HG03442 (cell line): ENCODE measurements at regions not wholly inside any gene's neighbourhood (a gene's known extent, or its start where the extent isn't known, plus 50 kb on each side); places are given as distances from the start of the nearest gene placed in this dataset.

ENCODE experiments used
- ATAC-seq: cut with Tn5 transposase; IDR thresholded peaks from one replicate; pipeline ENCODE4 v1.9.1; 2021; ENCODE audit warnings: mild to moderate bottlenecking, moderate library complexity; ENCODE audit not compliant: unreplicated experiment

DNA sequence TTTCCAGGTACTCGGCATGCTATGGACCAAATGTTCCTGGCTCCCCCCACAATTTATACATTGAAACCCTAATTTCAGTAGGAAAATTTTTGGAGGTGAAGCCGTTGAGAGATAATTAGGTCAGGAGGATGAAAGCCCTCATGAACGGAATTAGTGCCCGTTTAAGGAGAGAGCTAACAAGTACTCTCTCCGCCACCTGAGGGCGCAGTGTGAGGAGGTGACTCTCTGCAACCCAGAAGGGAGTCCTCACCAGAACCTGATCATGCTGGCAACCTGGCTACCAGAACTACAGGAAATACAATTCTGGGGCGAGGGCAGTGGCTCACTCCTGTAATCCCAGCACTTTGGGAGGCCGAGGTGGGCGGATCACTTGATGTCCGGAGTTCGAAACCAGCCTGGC, 397.8 kb downstream of the SLITRK5 start:
- no peak for ATAC-seq

DNA sequence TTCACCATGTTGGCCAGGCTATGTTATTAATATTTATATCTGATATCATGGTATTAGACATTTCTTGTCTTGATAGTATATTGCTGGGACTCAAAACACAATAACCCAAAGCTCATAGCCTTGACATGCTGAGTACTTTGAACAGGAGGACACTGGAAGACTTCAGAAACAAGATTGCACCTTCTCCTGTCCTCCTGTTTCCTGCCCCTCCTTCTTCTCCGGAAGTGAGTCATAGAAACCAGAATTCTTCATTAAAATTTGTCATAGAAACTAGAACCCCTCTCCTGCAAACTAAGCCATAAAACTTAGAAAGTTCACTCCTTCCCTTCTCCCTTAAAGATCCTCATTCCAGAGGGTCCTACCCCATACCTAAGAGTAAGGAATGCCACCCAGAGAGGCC, 400.2 kb downstream of the SLITRK5 start:
- no peak for ATAC-seq

DNA sequence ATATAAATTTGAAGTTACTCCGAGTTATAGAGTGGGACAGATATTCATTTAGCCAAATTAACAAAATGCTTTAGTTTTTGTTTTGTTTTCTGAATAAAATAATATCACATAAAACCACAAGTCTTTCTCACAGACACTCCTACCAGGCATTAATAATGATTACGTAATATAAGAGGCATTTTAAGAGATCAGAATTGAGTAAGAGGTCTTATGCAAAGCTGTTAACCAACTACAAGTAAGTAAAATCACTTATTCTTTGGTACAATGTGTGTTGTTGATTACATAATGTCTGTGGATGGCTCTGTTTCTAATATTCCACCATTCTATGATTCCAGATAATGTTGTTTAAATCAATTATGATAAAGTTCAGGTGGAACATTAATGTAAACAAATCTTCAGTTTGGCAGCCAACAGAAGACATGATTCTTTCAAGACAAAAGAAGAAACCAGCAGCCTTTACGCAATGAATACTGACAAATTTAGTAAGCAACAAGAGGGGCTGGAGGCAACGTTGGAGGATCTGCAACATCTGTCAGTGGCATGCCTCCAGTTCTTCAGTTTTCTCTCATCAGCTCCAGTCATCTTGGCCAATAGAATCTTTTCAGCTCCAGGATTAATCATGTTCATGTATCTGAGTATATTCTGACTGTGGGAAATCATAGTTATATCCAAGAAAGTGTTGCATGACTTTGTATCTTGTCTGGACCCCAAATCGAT, 403.8 kb downstream of the SLITRK5 start:
- no peak for ATAC-seq

DNA sequence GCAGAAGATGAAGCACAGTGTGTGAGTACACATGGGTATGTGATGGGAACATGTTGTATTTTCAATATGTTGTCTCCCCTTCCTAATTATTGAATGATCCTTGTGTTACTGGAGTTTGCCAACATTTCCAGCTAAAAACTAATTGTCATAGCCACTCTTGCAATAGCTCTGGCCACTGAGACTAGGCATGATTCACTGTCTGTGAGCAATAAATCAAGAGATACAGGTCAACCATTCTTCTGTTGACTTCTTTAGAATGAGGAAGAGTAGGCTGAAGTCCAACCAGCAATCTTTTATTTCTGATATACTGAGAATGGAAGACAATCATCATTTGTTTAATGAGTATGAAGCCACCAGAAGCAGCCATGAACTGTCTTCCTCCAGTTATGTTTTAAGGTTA, 413.9 kb downstream of the SLITRK5 start:
- no peak for ATAC-seq

DNA sequence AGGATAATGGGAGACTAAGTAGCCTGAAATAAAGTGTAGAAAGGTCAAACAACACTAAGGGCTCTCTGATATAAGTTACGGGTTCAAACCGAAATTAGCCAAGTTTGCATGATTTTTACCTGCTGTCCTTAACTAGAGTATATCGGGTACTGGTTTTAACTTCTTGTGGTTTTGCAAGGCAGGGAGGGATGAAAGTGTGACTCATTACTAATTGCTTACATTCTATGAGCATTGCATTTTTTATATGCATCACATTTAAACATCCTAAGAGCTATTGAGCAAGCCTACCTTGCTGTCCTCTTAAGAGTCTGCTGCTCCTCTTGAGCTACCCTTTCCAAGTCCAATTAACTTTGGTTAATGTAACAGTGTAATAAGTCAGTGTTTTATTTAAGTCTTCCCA, 415.4 kb downstream of the SLITRK5 start:
- ATAC-seq, result no peak

DNA sequence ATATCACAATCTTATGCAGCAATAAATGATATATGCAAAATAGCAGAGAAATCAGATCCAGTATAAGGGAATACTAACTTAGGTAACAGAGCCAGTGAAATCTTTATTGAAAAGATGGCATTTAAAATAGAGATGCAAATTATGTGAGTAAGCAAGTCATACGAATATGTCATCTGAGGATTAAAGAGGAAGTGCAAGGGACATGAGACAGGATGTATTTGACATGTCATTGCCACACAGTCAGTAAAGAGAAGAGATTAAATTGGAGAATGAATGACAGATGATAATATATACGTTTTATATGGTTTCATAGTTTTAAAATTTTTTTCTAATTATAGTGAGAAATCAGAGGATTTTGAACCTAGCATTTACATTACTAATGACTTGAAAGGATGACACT, 426.4 kb downstream of the SLITRK5 start:
- ATAC-seq, result no peak

DNA sequence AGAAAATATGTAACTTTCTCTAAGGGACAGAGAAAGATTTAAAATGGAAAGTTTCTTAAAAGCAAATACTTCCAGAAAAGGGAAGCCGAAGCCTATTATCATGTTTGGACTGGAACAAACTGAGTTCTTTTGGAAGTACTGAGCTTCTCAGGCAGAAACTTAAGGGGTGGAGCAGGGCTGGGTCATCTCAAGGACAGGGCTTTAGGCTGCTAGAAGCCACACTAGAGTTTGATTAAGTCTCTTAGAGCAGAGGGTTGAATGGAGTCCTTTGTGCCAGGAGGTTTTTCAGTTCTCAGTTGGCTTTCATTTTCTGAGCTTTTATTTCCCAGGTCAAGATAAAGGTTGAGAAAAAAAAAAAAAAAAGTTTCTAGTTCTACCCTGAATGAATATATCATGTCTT, 432.7 kb downstream of the SLITRK5 start:
- no peak for ATAC-seq

DNA sequence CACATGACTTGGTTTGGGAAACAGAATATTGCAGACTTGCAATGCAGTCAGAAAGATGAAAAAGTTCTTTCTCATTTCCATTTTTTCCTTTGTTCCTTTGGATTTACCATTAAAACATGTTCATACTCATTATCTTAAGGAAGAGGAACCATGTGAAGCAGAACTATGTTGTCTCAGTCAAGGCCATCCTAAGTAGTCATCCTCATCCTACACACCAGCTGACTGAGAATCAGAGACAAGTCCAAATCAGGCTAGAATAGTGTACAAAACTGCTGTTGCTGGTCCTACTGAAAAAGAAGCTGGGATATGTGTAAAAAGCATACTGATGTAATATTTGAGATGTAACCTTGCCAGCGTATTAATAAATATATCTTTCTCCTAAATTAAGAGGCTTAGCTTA, 433.4 kb downstream of the SLITRK5 start:
- ATAC-seq, result no peak

DNA sequence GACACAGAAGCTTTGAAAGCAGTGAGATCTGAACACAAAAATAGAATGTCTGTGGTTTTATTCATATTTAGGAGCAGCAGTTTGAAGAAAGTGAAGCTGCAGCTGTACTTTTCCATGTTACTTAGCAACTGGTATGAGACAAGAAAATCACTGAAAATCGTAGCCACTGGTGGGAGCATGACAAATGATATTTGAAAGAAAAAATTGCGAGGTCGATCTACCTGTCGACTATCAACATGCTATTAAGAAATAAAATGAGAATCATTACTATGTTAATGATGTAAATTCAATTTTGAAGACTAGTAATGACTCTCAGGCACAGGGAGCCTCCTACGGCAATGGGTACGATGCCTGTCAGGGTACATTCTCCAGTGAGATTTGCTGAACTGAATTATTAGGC, 436.4 kb downstream of the SLITRK5 start:
- no peak for ATAC-seq

DNA sequence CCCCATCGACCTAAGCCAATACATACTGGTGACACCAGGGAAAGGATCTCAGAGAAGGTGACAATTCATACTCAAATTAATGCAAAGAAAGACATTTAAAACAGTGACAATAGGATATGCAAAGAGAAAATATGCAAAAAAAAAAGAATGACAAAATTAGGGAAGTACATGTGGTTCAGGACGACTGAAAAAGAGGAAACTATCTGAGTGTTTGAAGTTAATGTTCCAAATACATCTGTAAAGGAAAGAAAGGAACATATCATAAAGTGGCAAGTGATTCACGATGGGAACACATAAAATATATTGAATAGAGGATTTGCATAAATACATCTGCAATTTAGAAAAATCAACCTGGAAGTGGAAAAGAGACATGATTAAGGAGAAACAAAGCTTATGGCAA, 441.4 kb downstream of the SLITRK5 start:
- ATAC-seq, result no peak

DNA sequence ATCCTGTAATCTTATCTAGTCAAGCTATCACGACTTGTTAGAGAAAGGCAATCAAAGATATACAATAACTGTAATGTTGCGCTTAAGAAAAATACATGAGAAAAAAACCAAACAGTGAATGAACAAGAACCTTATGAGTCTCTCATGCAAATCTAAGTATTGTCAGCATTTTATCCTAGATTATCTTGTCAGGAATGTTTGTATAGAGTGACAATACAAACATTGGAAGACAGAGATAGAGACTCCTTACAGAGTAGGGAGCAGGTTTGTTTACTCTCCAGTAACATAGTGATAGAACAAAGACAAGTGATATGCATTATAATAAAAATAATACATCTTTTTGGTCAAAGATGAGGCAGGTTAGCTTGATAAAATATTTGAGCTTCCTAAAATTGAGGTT, 444.8 kb downstream of the SLITRK5 start:
- ATAC-seq, result no peak

DNA sequence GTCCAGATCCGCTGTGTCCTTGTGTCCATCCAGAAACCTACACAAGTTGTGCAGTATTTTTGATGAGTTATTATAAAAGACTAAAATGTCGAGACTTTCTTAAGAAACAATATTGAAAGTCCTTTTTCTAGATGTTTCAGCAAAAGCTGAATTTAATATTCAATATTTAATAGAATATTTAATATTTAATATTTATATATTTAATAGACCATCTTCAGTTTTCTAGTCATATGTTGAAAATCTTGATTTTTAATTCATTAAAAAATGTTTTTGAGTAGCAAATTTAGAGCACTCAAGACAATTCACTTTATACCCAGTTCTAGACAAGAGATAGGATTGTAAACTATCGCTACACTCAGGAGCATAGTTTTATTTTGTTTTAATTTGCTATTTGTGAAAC, 447.8 kb downstream of the SLITRK5 start:
- ATAC-seq, result no peak

DNA sequence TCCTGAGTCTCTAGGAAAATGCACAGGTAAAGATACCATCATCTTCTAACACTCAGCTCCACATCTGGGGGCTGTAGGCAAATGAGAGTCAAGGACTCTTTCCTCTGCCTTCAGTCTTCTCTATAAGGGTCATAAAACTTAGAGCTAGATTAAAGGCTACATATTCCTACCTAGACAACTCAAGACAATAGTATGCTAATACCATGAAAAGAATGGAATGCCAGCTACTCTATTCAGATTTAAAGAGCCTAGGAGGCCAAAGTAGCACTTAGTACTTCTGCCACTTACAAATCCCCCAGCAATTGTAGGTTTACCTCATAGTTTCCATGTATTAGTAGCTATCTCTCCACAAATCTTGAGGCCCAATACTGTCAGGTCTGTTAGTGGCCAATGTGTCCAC, 453.0 kb downstream of the SLITRK5 start:
- ATAC-seq, result no peak

DNA sequence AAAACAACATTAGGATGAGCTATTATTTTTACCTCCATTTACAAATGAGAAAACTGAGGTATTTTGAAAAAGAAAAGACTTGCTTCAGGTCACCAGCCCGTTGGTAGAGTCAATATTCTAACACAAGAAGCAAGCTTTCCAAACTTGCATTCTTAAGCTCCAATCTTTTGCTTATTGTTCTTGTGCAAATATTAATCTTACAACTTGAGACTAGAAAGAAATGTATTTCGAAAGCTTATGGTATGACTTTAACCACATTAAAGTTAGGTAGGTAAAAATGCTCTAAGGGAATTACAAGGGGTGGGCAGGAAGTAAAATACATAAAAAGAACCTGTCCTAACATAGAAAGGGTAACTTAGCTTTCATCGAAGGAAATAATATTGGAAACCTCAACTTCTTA, 453.9 kb downstream of the SLITRK5 start:
- ATAC-seq, result no peak

DNA sequence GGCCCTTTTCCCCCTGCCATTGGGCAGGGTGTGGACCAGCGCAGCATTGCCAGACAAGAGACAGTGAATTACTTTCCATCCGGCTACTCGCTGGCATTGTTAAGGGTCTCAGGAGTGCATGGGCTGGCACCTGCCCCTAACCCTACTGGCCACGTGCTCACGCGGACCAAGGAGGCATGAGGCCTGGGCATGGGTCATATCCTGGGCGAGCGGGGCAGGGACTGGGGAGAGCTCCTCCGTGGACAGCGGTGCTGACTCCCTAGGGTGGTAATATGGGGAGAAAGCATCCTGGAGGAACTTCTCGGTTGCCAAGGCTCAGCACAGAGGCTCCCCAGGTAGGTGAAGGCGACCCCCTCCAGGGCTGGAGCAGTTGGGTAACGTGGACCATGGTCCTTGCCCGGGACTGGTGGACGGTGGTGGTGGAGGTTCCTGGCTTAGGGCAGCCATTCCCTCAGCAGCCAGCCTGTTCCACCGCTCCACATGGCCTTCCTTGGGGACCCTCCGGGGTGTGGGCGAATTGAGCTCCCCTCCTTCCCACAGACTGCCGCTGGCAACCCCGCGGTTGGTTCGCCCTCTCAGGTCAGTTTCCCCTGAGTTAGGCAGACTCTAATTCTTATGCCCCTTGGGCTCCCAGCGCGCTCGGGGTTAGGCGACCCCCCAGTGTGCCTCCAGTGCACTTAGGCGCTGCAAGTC, 465.1 kb downstream of the SLITRK5 start:
- ATAC-seq, result no peak

DNA sequence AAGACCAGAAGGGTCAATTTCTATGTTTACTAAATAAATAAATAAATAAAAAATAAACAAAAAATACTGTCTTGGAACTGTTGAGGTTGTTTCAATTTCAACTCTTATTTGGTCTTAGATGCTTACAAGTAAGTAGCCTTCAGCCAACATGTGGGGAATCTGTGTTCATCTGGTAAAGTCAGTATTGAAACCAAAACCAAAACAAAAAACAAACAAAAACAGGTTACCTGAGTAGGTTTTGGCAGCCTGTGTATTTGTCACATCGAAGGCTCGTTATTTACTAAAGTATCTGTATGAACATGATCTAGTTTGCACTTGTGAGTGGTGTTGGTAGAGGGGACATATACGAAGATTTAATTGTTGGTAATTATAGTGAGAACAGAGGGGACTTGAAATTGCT, 471.5 kb downstream of the SLITRK5 start:
- no peak for ATAC-seq

DNA sequence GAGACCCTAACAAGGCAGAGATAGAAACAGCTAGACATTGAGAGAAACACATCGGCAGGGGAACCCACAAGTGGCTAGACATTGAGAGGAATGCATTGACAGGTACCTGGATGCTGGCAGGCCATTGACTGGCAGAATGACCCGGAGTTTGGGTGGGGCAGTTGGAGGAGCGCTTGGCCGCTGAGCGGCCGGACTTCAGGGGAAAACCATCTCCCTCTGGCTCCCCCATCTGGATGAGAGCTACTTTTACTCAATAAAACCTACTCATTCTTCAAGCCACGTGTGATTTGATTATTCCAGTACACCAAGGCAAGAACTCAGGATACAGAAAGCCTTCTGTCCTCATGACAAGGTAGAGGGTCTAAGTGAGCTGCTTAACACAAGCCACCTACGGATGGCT, 473.4 kb downstream of the SLITRK5 start:
- no peak for ATAC-seq

DNA sequence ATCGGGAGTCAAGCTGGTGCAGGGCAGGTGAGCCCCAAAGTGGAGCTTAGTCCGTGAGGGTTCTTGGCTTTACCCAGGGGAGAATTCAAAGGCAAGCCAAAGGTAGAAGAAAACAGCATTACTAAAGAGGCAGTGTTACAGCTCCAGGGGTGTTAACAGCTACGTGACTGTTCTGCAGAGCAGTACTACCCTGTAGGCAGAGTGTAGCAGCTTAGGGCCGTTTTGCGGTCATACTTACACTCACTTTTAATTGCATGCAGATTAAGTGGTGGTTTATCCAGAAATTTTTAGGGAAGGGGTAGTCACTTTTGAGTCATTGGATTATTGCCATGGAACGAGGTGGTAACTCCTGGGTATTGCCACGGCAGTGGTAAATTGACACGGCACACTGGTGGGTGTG, 482.2 kb downstream of the SLITRK5 start:
- ATAC-seq, result no peak

DNA sequence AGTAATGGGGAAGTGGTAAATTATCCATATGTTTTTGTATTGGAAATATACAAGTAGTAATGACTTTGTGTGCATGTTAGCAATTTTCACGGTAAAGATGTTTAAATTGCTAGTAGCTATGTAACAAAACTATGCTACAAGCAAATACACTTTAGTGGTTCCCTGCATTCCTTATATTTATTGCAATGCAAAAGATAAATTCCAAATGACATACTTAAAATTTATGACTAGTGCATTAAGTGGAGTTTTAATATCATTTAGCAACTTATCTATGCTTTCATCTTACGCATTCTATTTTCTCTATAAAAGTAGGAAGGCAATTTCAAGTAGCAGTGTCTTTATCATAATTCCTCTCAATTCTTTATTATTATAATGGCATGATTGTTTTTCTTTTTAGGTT, 482.8 kb downstream of the SLITRK5 start:
- ATAC-seq, result no peak

DNA sequence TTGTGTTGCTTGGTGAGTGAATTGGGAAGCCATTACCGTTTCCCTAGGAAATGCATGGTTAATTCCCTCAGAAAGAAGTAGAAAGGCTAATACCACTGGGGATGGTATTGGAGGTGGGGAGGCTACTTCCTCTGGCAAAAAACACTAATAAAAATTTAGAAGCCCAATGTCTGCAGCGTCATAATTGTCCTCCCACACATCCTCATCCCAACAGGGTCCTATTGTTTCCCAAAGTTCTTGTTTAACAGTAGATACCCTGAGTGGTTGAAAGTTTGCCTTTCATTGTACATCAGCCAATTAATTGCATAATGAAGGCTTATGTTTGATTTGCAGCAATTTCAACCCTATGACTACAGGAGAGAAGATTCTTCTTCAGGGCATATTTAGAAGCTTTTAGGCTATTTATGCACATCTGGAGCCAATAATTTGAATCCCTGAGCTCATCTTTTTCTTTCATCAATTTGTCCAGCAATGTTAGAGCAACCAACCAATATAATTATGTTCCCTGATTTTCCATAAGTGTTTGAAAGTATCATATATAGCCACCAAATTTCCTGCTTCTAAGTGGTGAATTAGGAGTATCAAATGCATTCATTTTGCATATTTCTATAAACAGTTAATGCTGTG, 491.0 kb downstream of the SLITRK5 start:
- ATAC-seq, result no peak

DNA sequence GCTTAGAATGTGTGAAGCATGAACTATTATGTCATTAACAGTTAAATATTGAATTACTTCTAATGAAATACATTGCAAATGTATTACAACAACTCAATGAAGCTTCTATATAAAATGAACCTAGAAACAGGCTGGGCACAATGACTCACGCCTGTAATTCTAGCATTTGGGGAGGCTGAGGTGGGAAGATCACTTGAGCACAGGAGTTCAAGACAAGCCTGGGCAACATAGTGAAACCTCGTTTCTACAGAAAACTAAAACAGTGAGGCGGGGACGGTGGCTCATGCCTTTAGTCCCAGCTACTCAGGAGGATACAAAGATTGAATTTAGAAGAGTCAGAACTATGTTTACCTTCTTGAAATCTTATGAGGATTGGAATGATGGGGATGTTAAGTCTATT, 505.1 kb downstream of the SLITRK5 start:
- ATAC-seq, result no peak

DNA sequence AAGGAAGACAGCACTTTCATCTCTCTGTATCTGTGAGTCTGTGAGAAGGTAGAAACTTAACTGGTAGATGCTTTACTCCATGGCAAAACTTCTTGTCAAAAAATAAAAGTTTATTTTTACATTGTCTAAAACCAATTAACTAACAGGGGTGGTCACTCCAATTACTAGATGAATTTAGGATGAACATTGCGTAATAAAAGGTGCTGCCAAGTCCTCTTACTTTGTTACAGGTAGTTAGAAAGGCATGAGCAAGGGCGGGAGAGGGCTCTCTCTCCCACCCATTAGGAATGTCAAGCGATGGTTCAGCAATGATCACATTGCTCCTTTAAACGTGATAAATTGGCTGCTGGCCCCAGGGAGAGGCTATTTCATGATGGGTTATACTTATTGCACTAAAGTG, 512.3 kb downstream of the SLITRK5 start:
- ATAC-seq, result no peak
